Endothelial cell (in vitro differentiated cells): ENCODE measurements at regions not wholly inside any gene's neighbourhood (a gene's known extent, or its start where the extent isn't known, plus 50 kb on each side); places are given as distances from the start of the nearest gene placed in this dataset.

Experiments
- DNase-seq: peaks from one replicate; pipeline ENCODE4 v3.0.0; 2021; ENCODE audit warnings: low spot score
- H3K27ac Mint-ChIP-seq: one replicate; pipeline ENCODE4 v1.8.0; 2021; ENCODE audit warnings: mixed read lengths, inconsistent platforms; ENCODE audit not compliant: unreplicated experiment
- H3K27me3 Mint-ChIP-seq: one replicate; pipeline ENCODE4 v1.8.0; 2021; ENCODE audit warnings: mild to moderate bottlenecking, moderate library complexity, mixed read lengths, inconsistent platforms; ENCODE audit not compliant: unreplicated experiment
- H3K36me3 Mint-ChIP-seq: one replicate; pipeline ENCODE4 v1.8.0; 2021; ENCODE audit warnings: mild to moderate bottlenecking, low read depth, mixed read lengths, inconsistent platforms; ENCODE audit not compliant: unreplicated experiment
- H3K4me1 Mint-ChIP-seq: one replicate; pipeline ENCODE4 v1.8.0; 2021; ENCODE audit warnings: mild to moderate bottlenecking, mixed read lengths, inconsistent platforms; ENCODE audit not compliant: unreplicated experiment
- H3K4me3 Mint-ChIP-seq: one replicate; pipeline ENCODE4 v1.8.0; 2021; ENCODE audit warnings: mild to moderate bottlenecking, mixed read lengths, inconsistent platforms; ENCODE audit not compliant: unreplicated experiment
- H3K9me3 Mint-ChIP-seq: one replicate; pipeline ENCODE4 v1.8.0; 2021; ENCODE audit warnings: mixed read lengths, inconsistent platforms; ENCODE audit not compliant: unreplicated experiment
- TF ChIP-seq, protein P1 (sequence below): fragments of 200-600 bp; sonication (generic); IDR thresholded peaks from one replicate; pipeline ENCODE4 v1.5.0; 2021; ENCODE audit warnings: antibody characterized with exemption; ENCODE audit not compliant: unreplicated experiment

- TF ChIP-seq, protein P1, sequence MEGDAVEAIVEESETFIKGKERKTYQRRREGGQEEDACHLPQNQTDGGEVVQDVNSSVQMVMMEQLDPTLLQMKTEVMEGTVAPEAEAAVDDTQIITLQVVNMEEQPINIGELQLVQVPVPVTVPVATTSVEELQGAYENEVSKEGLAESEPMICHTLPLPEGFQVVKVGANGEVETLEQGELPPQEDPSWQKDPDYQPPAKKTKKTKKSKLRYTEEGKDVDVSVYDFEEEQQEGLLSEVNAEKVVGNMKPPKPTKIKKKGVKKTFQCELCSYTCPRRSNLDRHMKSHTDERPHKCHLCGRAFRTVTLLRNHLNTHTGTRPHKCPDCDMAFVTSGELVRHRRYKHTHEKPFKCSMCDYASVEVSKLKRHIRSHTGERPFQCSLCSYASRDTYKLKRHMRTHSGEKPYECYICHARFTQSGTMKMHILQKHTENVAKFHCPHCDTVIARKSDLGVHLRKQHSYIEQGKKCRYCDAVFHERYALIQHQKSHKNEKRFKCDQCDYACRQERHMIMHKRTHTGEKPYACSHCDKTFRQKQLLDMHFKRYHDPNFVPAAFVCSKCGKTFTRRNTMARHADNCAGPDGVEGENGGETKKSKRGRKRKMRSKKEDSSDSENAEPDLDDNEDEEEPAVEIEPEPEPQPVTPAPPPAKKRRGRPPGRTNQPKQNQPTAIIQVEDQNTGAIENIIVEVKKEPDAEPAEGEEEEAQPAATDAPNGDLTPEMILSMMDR, result peak; percentile 95
- Mint-ChIP-seq H3K9me3 (no peaks in the 10 kb centered on the region), H3K27me3 (peaks cover 1% of the 10 kb centered on the region), H3K4me3 (no peak overlapping the region), H3K27ac (no peak overlapping the region), H3K4me1 (peaks cover 5% of the 10 kb centered on the region), H3K36me3 (no peaks in the 10 kb centered on the region)
- DNase-seq, result peak; percentile 81
Measured at GRCh38 chr13:31044364-31045285, 112.2 kb downstream of the TEX26 start.

GRCh38 chr13:31043957-31044356 is 111.5 kb downstream of the TEX26 start:
- Mint-ChIP-seq H3K27ac (no peak overlapping the region), H3K27me3 (peaks cover 1% of the 10 kb centered on the region), H3K4me1 (peaks cover 5% of the 10 kb centered on the region), H3K36me3 (no peaks in the 10 kb centered on the region), H3K4me3 (no peak overlapping the region), H3K9me3 (no peaks in the 10 kb centered on the region)
- DNase-seq, result peak; percentile 39
- TF ChIP-seq, protein P1, result no peak

DNA sequence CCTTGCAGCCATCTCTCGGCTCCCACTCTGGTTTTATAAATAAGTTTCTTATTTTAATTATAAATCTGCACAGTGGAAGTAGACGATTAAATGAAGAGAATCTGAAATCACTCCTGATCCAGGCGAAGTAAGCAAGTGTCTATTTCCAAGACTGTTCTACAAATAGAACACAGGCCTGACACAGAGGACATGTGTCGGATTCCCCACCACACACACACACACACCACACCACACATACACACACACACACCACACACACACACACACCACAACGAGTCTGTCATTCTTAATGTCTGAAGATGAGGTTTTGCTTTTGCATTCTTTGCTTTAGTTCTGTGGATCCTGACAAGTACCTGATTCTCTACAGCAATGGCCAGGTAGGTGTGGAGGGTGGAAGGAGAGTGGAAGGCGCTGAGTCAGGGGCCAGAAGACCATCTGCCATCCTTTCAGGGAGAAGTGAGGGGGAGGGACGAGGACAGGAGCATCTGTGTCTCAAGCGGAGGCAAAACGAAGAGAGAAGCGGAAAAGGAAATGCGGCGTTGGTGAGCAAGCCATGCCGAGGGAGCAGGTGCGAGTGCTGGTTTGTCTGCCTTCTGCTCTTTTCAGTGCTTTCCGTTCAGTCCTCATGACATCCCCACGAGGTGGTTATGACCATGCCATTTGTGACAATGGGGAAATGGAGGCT is 110.2 kb downstream of the TEX26 start:
- Mint-ChIP-seq H3K36me3 (no peaks in the 10 kb centered on the region), H3K27me3 (peaks cover 5% of the 10 kb centered on the region), H3K4me3 (no peak overlapping the region), H3K27ac (no peak overlapping the region), H3K9me3 (no peaks in the 10 kb centered on the region), H3K4me1 (peaks cover 5% of the 10 kb centered on the region)
- no peak for DNase-seq
- TF ChIP-seq, protein P1, result no peak

DNA sequence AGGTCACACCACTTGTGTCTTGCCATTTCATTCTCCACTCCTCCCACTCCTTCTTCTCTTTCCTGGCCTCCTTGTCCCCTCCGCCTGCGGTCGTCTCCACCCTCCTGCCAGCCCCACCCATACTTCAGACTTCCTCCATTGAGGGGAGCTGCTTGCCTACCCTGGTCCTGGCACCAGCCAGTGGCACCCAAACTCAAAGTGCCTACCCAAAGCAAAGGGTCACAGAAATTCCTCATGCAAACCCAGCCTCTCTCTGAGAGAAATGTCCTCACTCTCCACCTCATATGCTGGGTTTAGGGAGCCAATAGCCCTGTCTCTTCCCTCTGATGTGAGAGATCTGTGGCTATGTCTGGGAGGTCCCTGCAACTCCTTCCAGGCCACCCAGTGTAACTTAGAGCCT is 109.6 kb downstream of the TEX26 start:
- no peaks in the 10 kb centered on the region for H3K36me3 Mint-ChIP-seq
- DNase-seq, result no peak
- TF ChIP-seq, protein P1, result no peak
- no peak overlapping the region for H3K4me3 Mint-ChIP-seq
- peaks cover 5% of the 10 kb centered on the region for H3K4me1 Mint-ChIP-seq
- H3K27ac Mint-ChIP-seq, result no peak overlapping the region
- no peaks in the 10 kb centered on the region for H3K9me3 Mint-ChIP-seq
- H3K27me3 Mint-ChIP-seq, result peaks cover 5% of the 10 kb centered on the region
